Panc1 (cell line): ENCODE measurements at regions not wholly inside any gene's neighbourhood (a gene's known extent, or its start where the extent isn't known, plus 50 kb on each side); places are given as distances from the start of the nearest gene placed in this dataset.

Experiments
- CTCF ChIP-seq: fragments of 450-650 bp; IDR thresholded peaks from 2 replicates; pipeline ENCODE4 v1.5.1; 2017; ENCODE audit warnings: mild to moderate bottlenecking
- POLR2AphosphoS5 ChIP-seq: IDR thresholded peaks from 2 replicates; pipeline ENCODE4 v1.6.1; 2012; ENCODE audit warnings: mild to moderate bottlenecking, low read depth, low read length, moderate library complexity
- REST ChIP-seq, 2 experiments: IDR thresholded peaks; 2 replicates each; pipeline ENCODE4 v1.6.1; 2011 to 2012; ENCODE audit warnings: low read depth in 2 of 2, control low read depth in 1 of 2, low read length in 1 of 2, mild to moderate bottlenecking in 1 of 2, moderate library complexity in 1 of 2; ENCODE audit not compliant: insufficient read depth in 1 of 2
- SIN3A ChIP-seq: IDR thresholded peaks from 2 replicates; pipeline ENCODE4 v1.6.1; 2012; ENCODE audit warnings: low read depth, mild to moderate bottlenecking, low read length, moderate library complexity, borderline replicate concordance; ENCODE audit not compliant: insufficient read depth

GRCh38 chr4:4619821-4620220, 78.0 kb upstream of the STX18 start:
- TF ChIP-seq POLR2AphosphoS5 (no peak), CTCF (no peak), SIN3A (no peak), REST (IDR thresholded peaks at IDR 0.05; ENCODE audit: insufficient read depth in 1 of 2, low read depth in 2 of 2, low read length in 1 of 2) (no peak)
